HCT116 (cell line): ENCODE measurements at regions not wholly inside any gene's neighbourhood (a gene's known extent, or its start where the extent isn't known, plus 50 kb on each side); places are given as distances from the start of the nearest gene placed in this dataset.

Experiments
- ATAC-seq: fragments of 200-7000 bp; cut with Tn5 transposase; 2 replicates; pipeline ENCODE4 v1.9.1; 2020; ENCODE audit warnings: mild to moderate bottlenecking, moderate library complexity
- BruUV-seq: library from RNA; stranded (reverse); fragments of 400-500 nt; replicated peaks from 2 replicates; lab custom pipeline; 2021; lab: Mats Ljungman, UMichigan
- CTCF ChIA-PET: fragments of 300-600 bp; sonication (Branson Sonifier 250); formaldehyde crosslinking; loops from one replicate; lab custom pipeline; 2021; ENCODE audit warnings: antibody characterized with exemption; lab: Charles Lee
- POLR2A ChIA-PET: fragments of 300-600, 350-600 bp; sonication (Branson Sonifier 250); formaldehyde crosslinking; loops from one replicate; lab custom pipeline; 2021; ENCODE audit warnings: antibody characterized with exemption; lab: Charles Lee
- RAD21 ChIA-PET, 2 experiments: fragments of 300-600 bp; sonication (Branson Sonifier 250); formaldehyde crosslinking; loops; one replicate each; lab custom pipeline; 2023; ENCODE audit warnings: low total read pairs in 2 of 2; ENCODE audit not compliant: uncharacterized antibody in 2 of 2, unreplicated experiment in 2 of 2, low non-redundant PET in 1 of 2; lab: Charles Lee
- DNase-seq: peaks from one replicate; pipeline ENCODE4 v3.0.0-alpha.2; 2010; ENCODE audit warnings: low read depth, low spot score
- H2AFZ ChIP-seq: fragments of 200-600 bp; shearing (Covaris generic), sonication (generic); 2 replicates; pipeline ENCODE4 v1.6.1; 2017; ENCODE audit warnings: low read depth, mixed run types, mixed read lengths, antibody characterized with exemption, low read length; ENCODE audit not compliant: poor library complexity, severe bottlenecking
- H3K27ac ChIP-seq: 2 replicates; pipeline ENCODE4 v1.5.1; 2012; ENCODE audit warnings: low read depth, low read length
- H3K27me3 ChIP-seq: fragments of 200-600 bp; sonication (generic); 2 replicates; pipeline ENCODE4 v1.6.1; 2016; ENCODE audit warnings: mixed run types, low read length, mixed read lengths; ENCODE audit not compliant: insufficient read depth
- H3K36me3 ChIP-seq, 2 experiments: fragments of 200-500 bp in 1 of 2; fragments of 200-600 bp in 1 of 2; sonication (Bioruptor generic) in 1 of 2; sonication (generic) in 1 of 2; 2 replicates each; pipeline versions ENCODE4 v1.5.1 to v1.6.1; 2014 to 2016; ENCODE audit warnings: low read length in 2 of 2, inconsistent platforms in 1 of 2, mixed read lengths in 1 of 2, mixed run types in 1 of 2; ENCODE audit not compliant: insufficient read depth in 2 of 2, control insufficient read depth in 1 of 2
- H3K4me1 ChIP-seq, 2 experiments: fragments of 200-600 bp in 1 of 2; sonication (generic) in 1 of 2; 2 replicates each; pipeline versions ENCODE4 v1.5.1 to v1.6.1; 2012 to 2017; ENCODE audit warnings: low read length in 2 of 2, inconsistent platforms in 1 of 2, mild to moderate bottlenecking in 1 of 2, mixed read lengths in 1 of 2, mixed run types in 1 of 2, moderate library complexity in 1 of 2; ENCODE audit not compliant: insufficient read depth in 2 of 2, control insufficient read depth in 1 of 2
- H3K4me2 ChIP-seq: fragments of 200-600 bp; sonication (generic); 2 replicates; pipeline ENCODE4 v1.6.1; 2017; ENCODE audit warnings: mixed run types, low read length, mixed read lengths
- H3K4me3 ChIP-seq, 2 experiments: fragments of 200-600 bp in 1 of 2; sonication (generic) in 1 of 2; replicated peaks in 1 of 2; 2 replicates each; pipeline ENCODE4 v1.5.1; 2011 to 2016; ENCODE audit warnings: low read length in 2 of 2, control low read depth in 1 of 2, low read depth in 1 of 2, mild to moderate bottlenecking in 1 of 2, mixed read lengths in 1 of 2, mixed run types in 1 of 2
- H3K79me2 ChIP-seq: fragments of 200-600 bp; sonication (generic); 2 replicates; pipeline ENCODE4 v1.6.1; 2017; ENCODE audit warnings: mild to moderate bottlenecking, mixed run types, low read length, moderate library complexity, mixed read lengths; ENCODE audit not compliant: insufficient read depth
- H3K9ac ChIP-seq: fragments of 200-600 bp; sonication (generic); 2 replicates; pipeline ENCODE4 v1.6.1; 2016; ENCODE audit warnings: low read length, mixed read lengths
- H3K9me2 ChIP-seq: fragments of 200-600 bp; sonication (generic), shearing (Covaris generic); 2 replicates; pipeline ENCODE4 v1.6.1; 2017; ENCODE audit warnings: mixed run types, mild to moderate bottlenecking, moderate library complexity; ENCODE audit not compliant: insufficient read depth
- H3K9me3 ChIP-seq, 2 experiments: fragments of 200-500 bp in 1 of 2; fragments of 200-600 bp in 1 of 2; sonication (Bioruptor generic) in 1 of 2; sonication (generic) in 1 of 2; 2 replicates each; pipeline ENCODE4 v1.6.1; 2014 to 2017; ENCODE audit warnings: low read length in 2 of 2, mixed read lengths in 2 of 2, inconsistent platforms in 1 of 2, low read depth in 1 of 2, mild to moderate bottlenecking in 1 of 2, mixed run types in 1 of 2, moderate library complexity in 1 of 2; ENCODE audit not compliant: control insufficient read depth in 1 of 2, insufficient read depth in 1 of 2
- H4K20me1 ChIP-seq: fragments of 200-600 bp; sonication (generic), shearing (Covaris generic); 2 replicates; pipeline ENCODE4 v1.6.1; 2017; ENCODE audit warnings: mixed run types, mild to moderate bottlenecking, moderate library complexity; ENCODE audit not compliant: insufficient read depth
- ATF3 ChIP-seq: IDR thresholded peaks from 2 replicates; pipeline ENCODE4 v1.6.1; 2012
- CBX3 ChIP-seq: IDR thresholded peaks from 2 replicates; pipeline ENCODE4 v1.6.1; 2012; ENCODE audit warnings: low read depth
- CEBPB ChIP-seq: IDR thresholded peaks from 2 replicates; pipeline ENCODE4 v1.6.1; 2012; ENCODE audit warnings: low read depth
- CTCF ChIP-seq, 3 experiments: fragments of 200-600 bp in 1 of 3; sonication (generic) in 1 of 3; IDR thresholded peaks in 2 of 3; conservative IDR thresholded peaks in 1 of 3; 2 replicates each; pipeline ENCODE4 v1.5.1; 2012 to 2017; ENCODE audit warnings: low read depth in 2 of 3, low read length in 2 of 3, antibody characterized with exemption in 1 of 3, borderline replicate concordance in 1 of 3, control low read depth in 1 of 3, mild to moderate bottlenecking in 1 of 3, mixed read lengths in 1 of 3, mixed run types in 1 of 3, moderate library complexity in 1 of 3; ENCODE audit not compliant: insufficient read depth in 1 of 3
- EGR1 ChIP-seq: IDR thresholded peaks from 2 replicates; pipeline ENCODE4 v1.6.1; 2012; ENCODE audit warnings: low read depth
- ELF1 ChIP-seq: IDR thresholded peaks from 2 replicates; pipeline ENCODE4 v1.6.1; 2012; ENCODE audit warnings: low read depth, borderline replicate concordance
- EZH2phosphoT487 ChIP-seq: fragments of 200-600 bp; IDR thresholded peaks from 2 replicates; pipeline ENCODE4 v1.6.1; 2018; ENCODE audit warnings: antibody characterized with exemption, borderline replicate concordance
- FOSL1 ChIP-seq: IDR thresholded peaks from 2 replicates; pipeline ENCODE4 v1.6.1; 2012; ENCODE audit warnings: low read depth
- JUND ChIP-seq: IDR thresholded peaks from 2 replicates; pipeline ENCODE4 v1.6.1; 2012
- MAX ChIP-seq: IDR thresholded peaks from 2 replicates; pipeline ENCODE4 v1.6.1; 2012
- POLR2A ChIP-seq: IDR thresholded peaks from 2 replicates; pipeline ENCODE4 v1.7.0; 2011; ENCODE audit warnings: borderline replicate concordance; ENCODE audit not compliant: insufficient read depth, insufficient read length; ENCODE audit errors: extremely low read depth
- RAD21 ChIP-seq: IDR thresholded peaks from 2 replicates; pipeline ENCODE4 v1.6.1; 2012; ENCODE audit warnings: low read depth, mild to moderate bottlenecking
- REST ChIP-seq: IDR thresholded peaks from 2 replicates; pipeline ENCODE4 v1.6.1; 2012; ENCODE audit warnings: low read depth
- SIN3A ChIP-seq: IDR thresholded peaks from 2 replicates; pipeline ENCODE4 v1.6.1; 2012; ENCODE audit warnings: low read depth
- SP1 ChIP-seq: IDR thresholded peaks from 2 replicates; pipeline ENCODE4 v1.6.1; 2012; ENCODE audit warnings: low read depth
- SRF ChIP-seq: IDR thresholded peaks from 2 replicates; pipeline ENCODE4 v1.6.1; 2012; ENCODE audit warnings: low read depth
- TCF7L2 ChIP-seq: IDR thresholded peaks from 2 replicates; pipeline ENCODE4 v1.7.0; 2011; ENCODE audit warnings: borderline replicate concordance, inconsistent platforms; ENCODE audit not compliant: insufficient read depth, insufficient read length; ENCODE audit errors: extremely low read depth
- YY1 ChIP-seq: IDR thresholded peaks from 2 replicates; pipeline ENCODE4 v1.6.1; 2011; ENCODE audit warnings: low read length, low read depth, moderate library complexity, mild to moderate bottlenecking; ENCODE audit not compliant: insufficient replicate concordance; ENCODE audit errors: extremely low read depth
- ZBTB33 ChIP-seq: IDR thresholded peaks from 2 replicates; pipeline ENCODE4 v1.6.1; 2011; ENCODE audit warnings: mild to moderate bottlenecking, low read length, moderate library complexity; ENCODE audit not compliant: insufficient replicate concordance; ENCODE audit errors: extremely low read depth
- ZFX ChIP-seq: fragments of 450-650 bp; IDR thresholded peaks from 2 replicates; pipeline ENCODE4 v1.6.1; 2017
- intact Hi-C: fragments of 100-400 bp; cut with micrococcal nuclease; formaldehyde crosslinking; loops from 2 replicates; pipeline ENCODE4 v1.10.0; 2022

GRCh38 chrX:149365552-149365951 is 139.6 kb downstream of the IDS start:
- Histone ChIP-seq H2AFZ (no peak overlapping the region), H3K4me3 (no peak overlapping the region), H3K27ac (no peak overlapping the region), H3K79me2 (no peaks in the 10 kb centered on the region), H3K27me3 (no peaks in the 10 kb centered on the region), H4K20me1 (no peaks in the 10 kb centered on the region), H3K4me1 (no peaks in the 10 kb centered on the region), H3K36me3 (no peaks in the 10 kb centered on the region), H3K9me3 (no peaks in the 10 kb centered on the region), H3K4me2 (no peak overlapping the region), H3K9me2 (no peaks in the 10 kb centered on the region), H3K9ac (no peak overlapping the region)
- no TSS peak for BruUV-seq
- no peak for DNase-seq
- intact Hi-C loops: no loop called here
- no peak for ATAC-seq
- TF ChIP-seq SRF (no peak), ATF3 (no peak), RAD21 (no peak), POLR2A (no peak), TCF7L2 (no peak), SIN3A (no peak), SP1 (no peak), CEBPB (no peak), ELF1 (no peak), CBX3 (no peak), YY1 (no peak), MAX (no peak), ZBTB33 (no peak), EZH2phosphoT487 (no peak), REST (no peak), FOSL1 (no peak), CTCF (IDR thresholded peaks at IDR 0.05 in 2 of 3, conservative IDR thresholded peaks at IDR 0.05 in 1 of 3; ENCODE audit: borderline replicate concordance in 1 of 3, insufficient read depth in 1 of 3, low read depth in 2 of 3, low read length in 2 of 3) (no peak), ZFX (no peak), EGR1 (no peak), JUND (no peak)
- ChIA-PET POLR2A (no interaction called here), CTCF (no interaction called here), RAD21 (no interaction called here)
